Natural killer cell (primary cell): ENCODE measurements at regions not wholly inside any gene's neighbourhood (a gene's known extent, or its start where the extent isn't known, plus 50 kb on each side); places are given as distances from the start of the nearest gene placed in this dataset.

Experiments used
- ATAC-seq, 3 donors: fragments of 150-1000 bp in 2 of 3; fragments of 200-7000 bp in 1 of 3; cut with Tn5 transposase; 1 replicate in 1 of 3; 2 replicates in 2 of 3; pipeline ENCODE4 v1.10.0; 2021; ENCODE audit warnings: mild to moderate bottlenecking in 2 of 3, moderate library complexity in 2 of 3
- DNase-seq, 2 donors: peaks; one replicate each; pipeline versions ENCODE4 v3.0.0 to v3.0.0-alpha.2; 2013 to 2021; ENCODE audit warnings: mixed read lengths in 1 of 2
- H3K27ac ChIP-seq: one replicate; pipeline ENCODE4 v1.5.1; 2013; ENCODE audit warnings: mild to moderate bottlenecking, low read length
- H3K27me3 ChIP-seq: one replicate; pipeline ENCODE4 v1.6.1; 2013; ENCODE audit warnings: low read length; ENCODE audit not compliant: control insufficient read depth, insufficient read depth
- H3K36me3 ChIP-seq: one replicate; pipeline ENCODE4 v1.6.1; 2013; ENCODE audit warnings: low read length; ENCODE audit not compliant: control insufficient read depth, insufficient read depth
- H3K4me1 ChIP-seq: one replicate; pipeline ENCODE4 v1.6.1; 2013; ENCODE audit warnings: low read length; ENCODE audit not compliant: control insufficient read depth, insufficient read depth
- H3K4me3 ChIP-seq: one replicate; pipeline ENCODE4 v1.5.1; 2013; ENCODE audit warnings: low read length
- H3K9me3 ChIP-seq: one replicate; pipeline ENCODE4 v1.6.1; 2013; ENCODE audit warnings: low read length; ENCODE audit not compliant: control insufficient read depth, insufficient read depth
- H3K27ac Mint-ChIP-seq, 2 donors: one replicate each; pipeline ENCODE4 v1.8.0; 2022; ENCODE audit warnings: mild to moderate bottlenecking in 2 of 2, mixed read lengths in 2 of 2, moderate library complexity in 1 of 2
- H3K27me3 Mint-ChIP-seq, 2 donors: one replicate each; pipeline ENCODE4 v1.8.0; 2022; ENCODE audit warnings: low read depth in 2 of 2, mixed read lengths in 2 of 2
- H3K36me3 Mint-ChIP-seq: one replicate; pipeline ENCODE4 v1.8.0; 2022; ENCODE audit warnings: mixed read lengths
- H3K4me1 Mint-ChIP-seq, 2 donors: one replicate each; pipeline ENCODE4 v1.8.0; 2022; ENCODE audit warnings: mixed read lengths in 2 of 2
- H3K4me3 Mint-ChIP-seq: one replicate; pipeline ENCODE4 v1.8.0; 2022; ENCODE audit warnings: mild to moderate bottlenecking, moderate library complexity, mixed read lengths
- H3K9me3 Mint-ChIP-seq, 2 donors: one replicate each; pipeline ENCODE4 v1.8.0; 2022; ENCODE audit warnings: mixed read lengths in 2 of 2
- CTCF ChIP-seq: fragments of 200-600 bp; IDR thresholded peaks from one replicate; pipeline ENCODE4 v1.8.0; 2022; ENCODE audit warnings: antibody characterized with exemption
- WGBS: methylation state at CpG from one replicate; pipeline ENCODE4 v1.1.7; 2013; ENCODE audit warnings: missing lambda C conversion rate; ENCODE audit not compliant: insufficient coverage; 5-methylcytosine and 5-hydroxymethylcytosine counted together
- intact Hi-C: fragments of 100-400 bp; cut with micrococcal nuclease; formaldehyde crosslinking; loops from one replicate; pipeline ENCODE4 v1.14.2; 2022

DNA sequence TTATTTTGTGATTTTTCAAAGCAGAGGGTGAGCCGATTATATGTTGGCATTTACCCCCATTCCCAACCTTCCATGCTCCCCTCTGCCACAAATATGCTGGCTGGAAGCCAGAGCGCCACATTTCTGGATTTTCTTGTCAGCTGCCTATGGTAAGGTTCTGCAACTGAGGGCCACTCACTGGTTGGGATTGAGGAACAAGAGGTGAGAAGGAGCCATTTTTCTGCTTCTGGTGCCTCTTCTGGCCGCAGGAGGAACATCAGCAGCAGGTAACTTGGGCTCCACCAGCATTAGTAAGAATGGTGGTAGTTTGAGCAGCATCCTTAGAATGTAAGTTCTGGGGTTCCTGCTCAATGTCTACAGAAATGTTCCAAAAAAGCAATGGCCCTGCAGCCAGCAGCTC lies 159.5 kb upstream of the MAST4 start:
- H3K4me1 ChIP-seq, result no peaks in the 10 kb centered on the region
- Mint-ChIP-seq H3K4me1 (no peaks in the 10 kb centered on the region), H3K4me3 (no peak overlapping the region), H3K9me3 (peaks cover 2 to 3% of the 10 kb centered on the region in 2 donors), H3K27ac (no peak overlapping the region), H3K27me3 (no peaks in the 10 kb centered on the region), H3K36me3 (no peaks in the 10 kb centered on the region)
- H3K27ac ChIP-seq, result no peak overlapping the region
- ATAC-seq, result no peak
- intact Hi-C loops, result no loop called here
- no peak overlapping the region for H3K4me3 ChIP-seq
- DNase-seq, result no peak
- TF ChIP-seq CTCF, result no peak
- no peaks in the 10 kb centered on the region for H3K27me3 ChIP-seq
- H3K36me3 ChIP-seq, result no peaks in the 10 kb centered on the region
- H3K9me3 ChIP-seq, result no peaks in the 10 kb centered on the region
- WGBS, result 83% methylated on average over 3 of the region's 3 CpGs

DNA sequence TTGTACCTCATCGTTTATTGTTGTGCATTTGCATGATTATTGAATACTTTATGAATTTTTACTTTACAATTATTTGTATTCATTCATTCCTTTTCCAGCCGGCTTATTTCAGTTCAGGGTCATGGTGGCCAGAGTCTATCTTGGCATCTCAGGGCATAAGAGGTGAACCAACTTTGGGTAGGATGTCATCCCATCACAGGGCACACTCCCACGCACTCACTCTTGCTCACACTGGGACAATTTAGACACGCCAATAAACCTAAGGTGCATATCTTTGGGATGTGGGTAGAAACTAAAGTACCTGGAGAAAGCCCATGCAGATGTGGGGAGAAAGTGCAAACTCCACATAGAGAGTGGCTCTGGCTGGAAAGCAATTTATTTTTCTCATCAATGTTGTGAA lies 158.1 kb upstream of the MAST4 start:
- Mint-ChIP-seq H3K27me3 (no peaks in the 10 kb centered on the region), H3K9me3 (peaks cover 0 to 2% of the 10 kb centered on the region in 2 donors), H3K36me3 (no peaks in the 10 kb centered on the region), H3K4me3 (no peak overlapping the region), H3K27ac (no peak overlapping the region), H3K4me1 (no peaks in the 10 kb centered on the region)
- H3K27ac ChIP-seq, result no peak overlapping the region
- H3K9me3 ChIP-seq, result no peaks in the 10 kb centered on the region
- ATAC-seq (no peak), DNase-seq (no peak)
- H3K4me3 ChIP-seq, result no peak overlapping the region
- H3K27me3 ChIP-seq, result no peaks in the 10 kb centered on the region
- WGBS, result 87% methylated on average over 3 of the region's 4 CpGs
- H3K36me3 ChIP-seq, result no peaks in the 10 kb centered on the region
- H3K4me1 ChIP-seq, result no peaks in the 10 kb centered on the region
- intact Hi-C loops, result no loop called here
- no peak for TF ChIP-seq CTCF

DNA sequence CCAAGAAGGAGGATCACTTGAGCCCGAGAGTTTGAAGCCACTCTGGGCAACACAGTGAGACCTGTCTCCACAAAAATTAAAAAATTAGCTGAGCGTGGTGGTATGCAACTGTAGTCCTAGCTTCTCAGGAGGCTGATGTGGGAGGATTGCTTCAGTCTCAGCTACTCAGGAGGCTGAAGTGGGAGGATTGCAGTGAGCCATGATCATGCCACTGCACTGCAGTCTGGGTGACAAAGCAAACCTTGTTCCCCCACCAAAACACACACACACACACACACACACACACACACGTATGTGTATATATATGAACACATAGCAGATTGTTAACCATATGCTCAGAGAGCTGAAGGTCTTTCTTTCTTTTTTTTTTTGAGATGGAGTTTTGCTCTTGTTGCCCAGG lies 157.5 kb upstream of the MAST4 start:
- intact Hi-C loops, result no loop called here
- TF ChIP-seq CTCF, result no peak
- no peak for DNase-seq
- no peak overlapping the region for H3K4me3 ChIP-seq
- H3K27me3 ChIP-seq, result no peaks in the 10 kb centered on the region
- no peak for ATAC-seq
- no peaks in the 10 kb centered on the region for H3K36me3 Mint-ChIP-seq
- H3K4me1 ChIP-seq, result no peaks in the 10 kb centered on the region
- no peaks in the 10 kb centered on the region for H3K36me3 ChIP-seq
- H3K27ac Mint-ChIP-seq, result no peak overlapping the region
- 77% methylated on average over 2 of the region's 3 CpGs for WGBS
- no peaks in the 10 kb centered on the region for H3K4me1 Mint-ChIP-seq
- H3K9me3 Mint-ChIP-seq, result peaks cover 0 to 2% of the 10 kb centered on the region in 2 donors
- H3K4me3 Mint-ChIP-seq, result no peak overlapping the region
- no peaks in the 10 kb centered on the region for H3K27me3 Mint-ChIP-seq
- H3K27ac ChIP-seq, result no peak overlapping the region
- no peaks in the 10 kb centered on the region for H3K9me3 ChIP-seq

GRCh38 chr5:66440202-66440680 lies 156.0 kb upstream of the MAST4 start:
- Histone ChIP-seq H3K27ac (no peak overlapping the region), H3K4me1 (no peaks in the 10 kb centered on the region), H3K9me3 (no peaks in the 10 kb centered on the region), H3K27me3 (no peaks in the 10 kb centered on the region), H3K36me3 (no peaks in the 10 kb centered on the region), H3K4me3 (no peak overlapping the region)
- no peaks in the 10 kb centered on the region for H3K27me3 Mint-ChIP-seq
- H3K4me3 Mint-ChIP-seq, result no peak overlapping the region
- no peak for TF ChIP-seq CTCF
- no peaks in the 10 kb centered on the region for H3K36me3 Mint-ChIP-seq
- ATAC-seq, result no peak
- H3K9me3 Mint-ChIP-seq, result peaks cover 0 to 2% of the 10 kb centered on the region in 2 donors
- intact Hi-C loops, result no loop called here
- no peak for DNase-seq
- H3K4me1 Mint-ChIP-seq, result no peaks in the 10 kb centered on the region
- H3K27ac Mint-ChIP-seq, result no peak overlapping the region
- WGBS, result 66% methylated on average over 4 of the region's 5 CpGs
